ENCODE measurements at regions not wholly inside any gene's neighbourhood (a gene's known extent, or its start where the extent isn't known, plus 50 kb on each side); places are given as distances from the start of the nearest gene placed in this dataset.

DNA sequence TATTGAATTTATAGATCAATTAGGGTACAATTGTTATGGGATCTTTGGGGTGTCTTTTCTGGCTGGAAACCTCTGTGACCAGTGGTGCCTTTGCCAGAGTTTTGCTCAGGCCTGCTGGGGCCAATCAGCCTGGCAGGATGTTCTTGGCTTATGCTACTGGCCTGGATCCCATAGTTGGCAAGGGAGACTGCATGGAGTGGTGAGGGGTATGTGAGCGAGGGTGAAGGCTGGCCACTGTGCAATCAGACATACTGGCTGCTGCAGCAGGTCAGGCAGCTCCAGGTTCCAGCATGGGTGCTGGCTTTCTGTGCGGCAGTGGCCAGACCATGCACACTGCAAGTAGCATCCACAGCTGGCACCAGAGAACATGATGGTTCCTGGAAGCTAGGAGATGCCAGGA, 1053.2 kb upstream of the GBE1 start:
- TF ChIP-seq, protein P1, sequence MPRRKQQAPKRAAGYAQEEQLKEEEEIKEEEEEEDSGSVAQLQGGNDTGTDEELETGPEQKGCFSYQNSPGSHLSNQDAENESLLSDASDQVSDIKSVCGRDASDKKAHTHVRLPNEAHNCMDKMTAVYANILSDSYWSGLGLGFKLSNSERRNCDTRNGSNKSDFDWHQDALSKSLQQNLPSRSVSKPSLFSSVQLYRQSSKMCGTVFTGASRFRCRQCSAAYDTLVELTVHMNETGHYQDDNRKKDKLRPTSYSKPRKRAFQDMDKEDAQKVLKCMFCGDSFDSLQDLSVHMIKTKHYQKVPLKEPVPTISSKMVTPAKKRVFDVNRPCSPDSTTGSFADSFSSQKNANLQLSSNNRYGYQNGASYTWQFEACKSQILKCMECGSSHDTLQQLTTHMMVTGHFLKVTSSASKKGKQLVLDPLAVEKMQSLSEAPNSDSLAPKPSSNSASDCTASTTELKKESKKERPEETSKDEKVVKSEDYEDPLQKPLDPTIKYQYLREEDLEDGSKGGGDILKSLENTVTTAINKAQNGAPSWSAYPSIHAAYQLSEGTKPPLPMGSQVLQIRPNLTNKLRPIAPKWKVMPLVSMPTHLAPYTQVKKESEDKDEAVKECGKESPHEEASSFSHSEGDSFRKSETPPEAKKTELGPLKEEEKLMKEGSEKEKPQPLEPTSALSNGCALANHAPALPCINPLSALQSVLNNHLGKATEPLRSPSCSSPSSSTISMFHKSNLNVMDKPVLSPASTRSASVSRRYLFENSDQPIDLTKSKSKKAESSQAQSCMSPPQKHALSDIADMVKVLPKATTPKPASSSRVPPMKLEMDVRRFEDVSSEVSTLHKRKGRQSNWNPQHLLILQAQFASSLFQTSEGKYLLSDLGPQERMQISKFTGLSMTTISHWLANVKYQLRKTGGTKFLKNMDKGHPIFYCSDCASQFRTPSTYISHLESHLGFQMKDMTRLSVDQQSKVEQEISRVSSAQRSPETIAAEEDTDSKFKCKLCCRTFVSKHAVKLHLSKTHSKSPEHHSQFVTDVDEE (CRISPR knock-in tag; IDR thresholded peaks at IDR 0.05): no peak
- TF ChIP-seq ZFP3 (CRISPR knock-in tag; IDR thresholded peaks at IDR 0.05) (no peak), ZFP30 (CRISPR knock-in tag; IDR thresholded peaks at IDR 0.05) (no peak), ZNF8 (CRISPR knock-in tag; IDR thresholded peaks at IDR 0.05) (no peak), BACH2 (CRISPR knock-in tag; IDR thresholded peaks at IDR 0.05; ENCODE audit: borderline replicate concordance) (no peak), TOX (CRISPR knock-in tag; IDR thresholded peaks at IDR 0.05; ENCODE audit: borderline replicate concordance) (no peak), CSDC2 (CRISPR knock-in tag; IDR thresholded peaks at IDR 0.05) (no peak), ARNTL (CRISPR knock-in tag; IDR thresholded peaks at IDR 0.05; ENCODE audit: borderline replicate concordance, low read depth) (no peak), OSR1 (CRISPR knock-in tag; IDR thresholded peaks at IDR 0.05) (no peak), ZNF70 (CRISPR knock-in tag; IDR thresholded peaks at IDR 0.05) (no peak), GLIS3 (CRISPR knock-in tag; IDR thresholded peaks at IDR 0.05) (no peak), ISL1 (CRISPR knock-in tag; IDR thresholded peaks at IDR 0.05) (no peak), PPARA (CRISPR knock-in tag; IDR thresholded peaks at IDR 0.05; ENCODE audit: borderline replicate concordance) (no peak)
- TF ChIP-seq, protein P2, sequence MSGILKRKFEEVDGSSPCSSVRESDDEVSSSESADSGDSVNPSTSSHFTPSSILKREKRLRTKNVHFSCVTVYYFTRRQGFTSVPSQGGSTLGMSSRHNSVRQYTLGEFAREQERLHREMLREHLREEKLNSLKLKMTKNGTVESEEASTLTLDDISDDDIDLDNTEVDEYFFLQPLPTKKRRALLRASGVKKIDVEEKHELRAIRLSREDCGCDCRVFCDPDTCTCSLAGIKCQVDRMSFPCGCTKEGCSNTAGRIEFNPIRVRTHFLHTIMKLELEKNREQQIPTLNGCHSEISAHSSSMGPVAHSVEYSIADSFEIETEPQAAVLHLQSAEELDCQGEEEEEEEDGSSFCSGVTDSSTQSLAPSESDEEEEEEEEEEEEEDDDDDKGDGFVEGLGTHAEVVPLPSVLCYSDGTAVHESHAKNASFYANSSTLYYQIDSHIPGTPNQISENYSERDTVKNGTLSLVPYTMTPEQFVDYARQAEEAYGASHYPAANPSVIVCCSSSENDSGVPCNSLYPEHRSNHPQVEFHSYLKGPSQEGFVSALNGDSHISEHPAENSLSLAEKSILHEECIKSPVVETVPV (CRISPR knock-in tag; IDR thresholded peaks at IDR 0.05): no peak
